AG04449 (cell line): ENCODE measurements at regions not wholly inside any gene's neighbourhood (a gene's known extent, or its start where the extent isn't known, plus 50 kb on each side); places are given as distances from the start of the nearest gene placed in this dataset.

Experiments used
- CTCF ChIA-PET: fragments of 350-600 bp; formaldehyde crosslinking; extraction: SDS; loops from one replicate; lab custom pipeline; 2021; ENCODE audit warnings: antibody characterized with exemption; lab: Yijun Ruan, JAX
- POLR2A ChIA-PET: fragments of 400-600, 350-600 bp; formaldehyde crosslinking; extraction: SDS; loops from one replicate; lab custom pipeline; 2020; ENCODE audit warnings: antibody characterized with exemption, inconsistent platforms; lab: Yijun Ruan, JAX
- DNase-seq: peaks from one replicate; pipeline ENCODE4 v3.0.0-alpha.2; 2010; ENCODE audit warnings: low read depth, low spot score
- H3K4me3 ChIP-seq: 2 replicates; pipeline ENCODE4 v1.5.1; 2011; ENCODE audit warnings: low read depth, mild to moderate bottlenecking, control low read depth, low read length
- CTCF ChIP-seq: IDR thresholded peaks from one replicate; pipeline ENCODE4 v1.5.1; 2011; ENCODE audit warnings: mild to moderate bottlenecking, moderate library complexity, low read length, control low read depth, inconsistent platforms; ENCODE audit not compliant: insufficient read depth; ENCODE audit errors: missing control alignments

GRCh38 chr19:27906081-27906480 lies 1306.9 kb downstream of the UQCRFS1 start:
- CTCF ChIA-PET = no interaction called here
- DNase-seq = no peak
- no peak overlapping the region for H3K4me3 ChIP-seq
- TF ChIP-seq CTCF = no peak
- POLR2A ChIA-PET = no interaction called here

- ChIA-PET POLR2A (no interaction called here), CTCF (no interaction called here)
- DNase-seq = no peak
- no peak overlapping the region for H3K4me3 ChIP-seq
- TF ChIP-seq CTCF = no peak
Measured at GRCh38 chr19:27905074-27905473, 1307.9 kb downstream of the UQCRFS1 start.

- ChIA-PET POLR2A (no interaction called here), CTCF (no interaction called here)
- DNase-seq = no peak
- TF ChIP-seq CTCF = no peak
- H3K4me3 ChIP-seq = no peak overlapping the region
Measured at GRCh38 chr19:27901078-27901477, 1311.9 kb downstream of the UQCRFS1 start.

- ChIA-PET POLR2A (no interaction called here), CTCF (no interaction called here)
- no peak overlapping the region for H3K4me3 ChIP-seq
- no peak for TF ChIP-seq CTCF
- DNase-seq = no peak
Measured at GRCh38 chr19:27896091-27896490, 1316.9 kb downstream of the UQCRFS1 start.

GRCh38 chr19:27894906-27895754 lies 1317.8 kb downstream of the UQCRFS1 start:
- H3K4me3 ChIP-seq = no peak overlapping the region
- DNase-seq = no peak
- no peak for TF ChIP-seq CTCF
- POLR2A ChIA-PET = no interaction called here
- CTCF ChIA-PET = no interaction called here

GRCh38 chr19:27892500-27892899 lies 1320.5 kb downstream of the UQCRFS1 start:
- no peak overlapping the region for H3K4me3 ChIP-seq
- TF ChIP-seq CTCF = no peak
- ChIA-PET POLR2A (no interaction called here), CTCF (no interaction called here)
- no peak for DNase-seq
